GM04504 (cell line): ENCODE measurements at regions not wholly inside any gene's neighbourhood (a gene's known extent, or its start where the extent isn't known, plus 50 kb on each side); places are given as distances from the start of the nearest gene placed in this dataset.

Source experiments
- DNase-seq: peaks from one replicate; pipeline ENCODE4 v3.0.0-alpha.2; 2012; ENCODE audit warnings: low read depth

DNA sequence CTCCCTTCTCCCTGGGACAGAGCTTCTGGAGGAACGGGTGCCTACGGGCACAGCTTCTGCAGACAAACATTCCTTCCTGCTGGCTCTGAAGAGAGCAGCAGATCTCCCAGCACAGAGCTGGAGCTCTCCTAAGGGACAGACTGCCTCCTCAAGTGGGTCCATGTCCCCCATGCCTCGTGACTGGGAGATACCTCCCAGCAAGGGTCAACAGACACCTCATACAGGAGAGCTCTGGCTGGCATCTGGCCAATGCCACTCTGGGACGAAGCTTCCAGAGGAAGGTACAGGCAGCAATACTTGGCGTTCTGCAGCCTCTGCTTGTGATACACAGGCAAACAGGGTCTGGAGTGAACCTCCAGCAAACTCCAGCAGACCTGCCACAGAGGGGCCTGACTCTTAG, 227.9 kb downstream of the SPATA31D1 start:
- DNase-seq: no peak

DNA sequence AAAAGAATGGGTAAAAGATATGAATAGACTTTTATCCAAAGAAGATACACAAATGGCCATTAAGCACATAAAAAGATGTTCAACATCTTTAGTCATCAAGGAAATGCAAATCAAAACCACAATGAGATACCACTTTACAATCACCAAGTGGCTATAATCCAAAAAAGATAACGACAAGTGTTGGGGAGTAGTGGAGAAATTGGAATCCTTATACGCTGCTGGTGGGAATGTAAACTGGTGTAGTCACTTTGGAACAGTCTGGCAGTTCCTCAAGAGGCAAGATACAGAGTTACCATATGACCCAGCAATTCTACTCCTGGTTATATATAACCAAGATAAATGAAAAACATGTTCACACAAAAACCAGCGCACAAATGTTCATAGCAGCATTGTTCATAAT, 234.9 kb downstream of the SPATA31D1 start:
- DNase-seq: no peak

DNA sequence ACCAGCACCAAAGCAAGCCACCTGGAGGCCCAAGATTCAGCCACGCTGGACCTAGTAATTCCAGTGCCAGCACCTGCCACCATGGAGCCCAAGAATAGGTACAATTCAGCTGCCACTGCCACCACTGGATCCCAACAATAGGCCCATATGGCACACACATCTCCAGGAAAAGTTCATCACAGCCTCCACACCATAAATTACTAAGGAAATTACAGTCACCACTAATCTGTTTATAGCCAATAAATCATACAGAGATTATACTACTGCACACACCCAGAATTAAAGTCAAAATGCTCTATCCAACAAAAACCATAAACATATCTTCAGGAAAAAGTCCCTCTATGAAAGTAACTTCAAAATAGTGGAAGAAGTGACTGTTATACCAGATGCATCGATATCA, 242.8 kb downstream of the SPATA31D1 start:
- DNase-seq: no peak

DNA sequence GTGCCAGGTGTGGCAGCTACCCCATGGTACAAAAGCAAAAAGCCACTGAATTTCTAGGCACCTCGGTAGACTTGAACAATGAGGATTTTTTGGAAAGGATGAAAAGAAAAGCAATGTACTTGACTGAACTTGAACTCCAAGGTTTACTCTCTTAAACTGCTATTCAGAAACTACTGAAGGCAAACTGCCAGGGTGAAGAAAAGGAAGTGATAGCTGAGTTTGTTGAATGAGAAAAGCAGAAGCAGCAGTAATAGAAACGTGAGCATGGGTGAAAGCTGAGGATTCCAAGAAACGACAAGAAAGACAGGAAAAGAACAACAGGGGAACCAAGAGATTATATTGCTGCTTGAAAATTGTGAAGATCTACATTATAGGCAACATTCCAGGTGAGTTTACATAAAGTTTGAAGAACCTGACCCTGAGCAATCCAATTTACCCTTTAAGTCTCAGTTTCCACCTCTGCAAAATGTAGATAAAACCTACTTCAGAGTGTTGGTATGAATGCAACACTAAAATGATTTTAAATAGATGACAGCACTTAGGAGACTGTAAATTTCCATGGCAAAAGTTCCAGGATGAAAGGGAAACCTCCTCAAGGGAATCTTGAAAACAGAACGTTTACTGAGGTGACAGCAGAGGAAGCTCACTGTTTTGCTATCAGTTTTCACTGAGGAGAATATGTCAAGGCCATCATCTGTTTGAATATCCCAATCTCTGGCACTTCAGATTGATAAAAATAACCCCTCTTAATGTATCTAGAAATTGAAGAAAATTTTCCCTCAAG, 245.8 kb downstream of the SPATA31D1 start:
- DNase-seq: no peak

DNA sequence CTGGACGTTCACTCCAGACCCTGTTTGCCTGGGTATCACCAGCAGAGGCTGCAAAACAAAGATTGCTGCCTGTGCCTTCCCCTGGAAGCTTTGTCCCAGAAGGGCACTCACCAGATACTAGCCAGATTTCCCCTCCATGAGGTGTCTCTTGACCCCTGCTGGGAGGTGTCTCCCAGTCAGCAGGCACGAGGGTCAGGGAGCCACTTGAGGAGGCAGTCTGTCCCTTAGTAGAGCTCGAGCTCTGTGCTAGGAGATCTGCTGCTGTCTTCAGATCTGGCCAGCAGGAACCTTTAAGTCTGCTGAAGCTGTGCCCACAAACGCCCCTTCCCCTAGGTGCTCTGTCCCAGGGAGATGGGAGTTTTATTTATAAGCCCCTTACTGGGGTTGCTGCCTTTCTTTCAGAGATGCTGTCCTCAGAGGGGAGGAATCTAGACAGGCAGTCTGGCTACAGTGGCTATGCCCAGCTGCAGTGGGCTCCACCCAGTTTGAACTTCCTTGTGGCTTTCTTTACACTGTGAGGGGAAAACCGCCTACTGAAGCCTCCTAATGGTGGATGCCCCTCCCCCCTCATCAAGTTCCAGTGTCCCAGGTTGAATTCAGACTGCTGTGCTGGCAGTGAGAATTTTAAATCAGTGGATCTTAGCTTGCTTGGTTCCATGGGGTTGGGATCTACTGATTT, 253.9 kb downstream of the SPATA31D1 start:
- DNase-seq: no peak

DNA sequence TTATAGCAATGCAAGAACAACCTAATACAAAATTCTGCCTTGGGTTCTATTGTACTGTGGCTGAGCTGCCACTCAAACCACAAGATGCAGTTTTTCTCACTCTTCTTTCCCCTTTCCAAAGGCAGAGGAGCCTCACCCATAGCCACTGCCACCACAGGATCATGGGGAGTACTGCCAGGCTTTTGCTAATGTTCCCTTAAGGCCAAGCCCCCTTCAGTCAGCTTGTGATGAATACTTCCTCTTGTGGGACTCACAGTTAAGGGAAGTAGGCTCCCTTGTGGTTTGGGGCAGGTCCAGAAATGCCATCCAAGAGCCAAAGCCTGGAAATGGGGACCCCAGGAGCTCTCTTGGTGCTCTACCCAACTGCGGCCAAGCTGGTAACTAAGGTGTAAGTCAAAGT, 258.7 kb downstream of the SPATA31D1 start:
- DNase-seq: no peak

DNA sequence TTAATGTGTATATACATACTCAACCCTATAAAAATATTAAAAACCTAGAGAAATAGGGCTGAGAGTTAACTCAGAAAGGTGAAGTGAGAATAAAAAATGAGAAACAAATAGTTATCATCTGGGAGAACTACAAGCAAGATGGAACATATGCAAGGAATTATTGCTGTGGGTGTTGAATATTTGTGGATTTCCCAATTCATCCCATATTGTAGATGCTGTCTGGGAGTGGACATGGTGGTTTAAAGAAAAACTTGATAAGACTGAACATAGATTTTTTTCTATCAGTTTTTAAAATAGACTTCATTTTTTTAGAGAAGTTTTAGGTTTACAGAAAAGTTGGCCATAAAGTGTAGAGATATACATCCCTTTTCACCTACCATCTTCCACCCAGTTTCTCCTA, 263.5 kb downstream of the SPATA31D1 start:
- DNase-seq: no peak

DNA sequence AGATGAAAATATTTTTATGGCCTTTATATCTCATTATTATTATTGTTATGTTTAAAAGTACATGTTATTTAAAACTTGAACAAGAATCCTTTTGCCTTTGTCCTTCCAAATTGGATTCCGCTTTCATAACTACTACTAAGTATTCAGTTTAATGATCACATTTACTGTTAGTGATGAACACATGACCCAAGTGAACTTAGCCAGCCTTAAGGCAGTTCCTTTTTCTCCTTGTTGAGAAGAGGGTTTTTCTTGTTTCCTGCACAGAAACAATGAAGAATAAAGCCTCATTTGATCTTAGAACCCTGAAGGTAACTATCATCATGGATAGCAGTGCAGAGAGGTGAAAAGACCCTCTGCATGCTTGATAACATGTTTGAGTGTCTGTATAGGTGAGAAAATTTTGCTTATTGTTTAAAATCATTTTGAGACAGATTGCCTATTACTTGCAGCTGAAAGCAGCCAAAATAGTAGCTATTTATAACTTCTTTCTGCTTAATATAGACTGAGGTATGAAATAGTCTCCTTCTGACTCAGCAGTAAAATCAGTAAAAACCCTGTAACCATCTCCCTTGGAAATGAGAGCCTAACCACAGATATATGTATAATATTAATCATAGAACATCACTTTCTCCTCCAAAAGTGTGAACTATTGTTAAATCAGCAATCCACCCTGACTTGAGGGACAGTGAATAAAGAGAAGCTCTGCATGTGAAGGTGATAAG, 266.2 kb downstream of the SPATA31D1 start:
- DNase-seq: no peak

DNA sequence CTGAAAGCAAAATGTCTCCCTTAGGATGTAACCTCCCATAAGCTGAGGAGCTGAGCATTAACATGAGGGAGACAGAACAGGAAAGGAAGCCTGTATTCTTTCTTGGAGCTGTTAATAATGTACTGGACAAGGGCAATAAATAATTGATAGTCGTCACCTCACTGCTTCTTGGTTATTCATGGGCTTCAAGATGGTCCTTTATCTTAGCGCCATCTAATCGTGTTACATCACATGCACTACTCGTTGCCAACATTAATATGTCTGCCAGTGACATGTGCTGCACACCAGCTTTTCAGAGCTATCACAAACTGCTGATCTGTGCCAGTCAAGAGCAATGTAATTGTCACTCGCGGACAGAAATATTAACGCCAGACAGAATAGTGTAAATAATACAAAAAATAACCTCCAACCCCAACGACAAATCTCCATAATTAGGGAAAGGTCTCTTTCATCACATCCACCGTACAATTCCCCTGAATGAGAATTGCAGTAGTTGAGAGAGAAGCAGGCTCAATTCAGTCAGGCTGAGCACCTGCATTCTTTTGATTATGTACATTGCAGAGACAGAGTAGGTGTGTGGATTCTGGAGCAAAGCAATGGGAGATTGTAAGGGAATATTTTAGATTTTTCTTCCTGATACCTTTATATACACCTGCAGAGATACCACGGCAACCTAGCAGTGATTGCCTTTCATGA, 267.1 kb downstream of the SPATA31D1 start:
- DNase-seq: no peak

DNA sequence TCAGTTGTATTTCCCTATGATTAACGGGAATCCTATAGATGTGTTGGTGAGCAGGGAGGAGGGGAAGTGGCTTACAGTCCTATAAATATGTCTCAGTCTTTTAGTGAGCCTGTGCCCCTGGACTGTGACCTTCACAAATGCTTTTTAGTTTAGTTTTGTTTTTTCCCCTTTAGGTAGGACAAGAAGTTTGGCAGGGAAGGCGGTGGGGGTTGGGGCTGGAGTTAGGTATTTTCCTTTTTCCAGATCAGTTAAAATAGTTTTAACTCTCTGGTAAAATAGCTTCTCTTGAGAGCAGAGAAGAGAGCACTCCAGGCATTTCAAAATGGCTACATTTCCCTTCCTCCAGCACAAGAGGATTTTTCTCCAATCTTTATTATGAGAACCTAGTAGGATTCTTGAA, 272.1 kb downstream of the SPATA31D1 start:
- no peak for DNase-seq

DNA sequence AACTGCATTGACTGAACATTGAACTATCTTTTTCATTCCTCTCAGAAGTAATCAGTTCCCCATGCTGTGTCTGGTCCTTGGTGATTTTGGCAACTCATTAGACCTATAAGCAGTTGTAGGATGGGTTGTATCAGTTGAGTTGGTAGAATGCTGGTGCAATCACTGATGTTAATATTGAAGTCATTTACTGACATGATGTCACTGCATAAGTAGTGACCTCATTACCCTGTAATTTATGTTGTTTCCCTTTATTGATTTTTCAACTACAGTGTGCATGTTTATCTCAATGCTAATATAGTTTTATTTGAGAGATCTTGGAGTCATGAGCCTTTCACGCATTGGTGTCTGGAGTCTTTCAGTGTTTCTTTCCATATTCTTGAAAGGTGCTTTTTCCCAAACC, 275.0 kb downstream of the SPATA31D1 start:
- no peak for DNase-seq

DNA sequence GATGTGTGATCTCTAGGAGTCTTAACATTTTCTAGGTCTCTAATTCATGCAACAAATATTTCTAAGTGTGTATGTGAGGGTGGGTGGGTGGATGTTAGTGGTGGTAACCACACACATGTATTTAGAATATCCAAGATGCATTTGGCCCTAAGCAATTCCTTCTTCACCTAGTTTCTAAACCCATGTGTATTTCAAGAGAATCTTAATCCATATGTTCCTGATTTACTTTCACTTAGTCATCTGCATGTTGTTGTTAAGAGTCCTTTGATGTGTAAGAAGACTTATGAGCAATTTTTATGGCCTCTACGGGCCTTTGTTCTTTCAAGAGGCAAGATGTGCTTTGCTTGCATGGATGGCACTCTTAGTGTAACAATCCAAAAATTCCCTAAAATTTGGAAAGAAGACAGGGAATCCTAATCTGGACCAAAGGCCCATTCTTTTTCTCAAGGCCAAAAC, 282.6 kb downstream of the SPATA31D1 start:
- peak; percentile 72 for DNase-seq

DNA sequence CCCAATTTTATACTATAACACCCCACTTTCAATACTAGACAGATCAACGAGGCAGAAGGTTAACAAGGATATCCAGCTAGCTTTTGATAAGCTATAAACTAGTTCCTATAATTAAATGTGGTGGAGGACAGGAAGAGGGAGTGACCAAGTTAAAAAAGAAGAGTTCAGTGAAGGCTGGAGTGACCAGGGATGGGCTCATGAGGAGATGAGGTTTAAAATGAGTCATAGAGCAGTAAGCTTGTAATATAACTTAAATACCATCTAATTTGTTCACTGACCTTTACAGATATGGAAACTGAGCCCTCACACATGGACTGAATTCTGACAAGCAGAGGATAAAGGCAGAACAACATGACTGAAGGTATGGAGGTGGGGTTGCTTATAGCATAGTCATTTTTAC, 284.5 kb downstream of the SPATA31D1 start:
- no peak for DNase-seq

DNA sequence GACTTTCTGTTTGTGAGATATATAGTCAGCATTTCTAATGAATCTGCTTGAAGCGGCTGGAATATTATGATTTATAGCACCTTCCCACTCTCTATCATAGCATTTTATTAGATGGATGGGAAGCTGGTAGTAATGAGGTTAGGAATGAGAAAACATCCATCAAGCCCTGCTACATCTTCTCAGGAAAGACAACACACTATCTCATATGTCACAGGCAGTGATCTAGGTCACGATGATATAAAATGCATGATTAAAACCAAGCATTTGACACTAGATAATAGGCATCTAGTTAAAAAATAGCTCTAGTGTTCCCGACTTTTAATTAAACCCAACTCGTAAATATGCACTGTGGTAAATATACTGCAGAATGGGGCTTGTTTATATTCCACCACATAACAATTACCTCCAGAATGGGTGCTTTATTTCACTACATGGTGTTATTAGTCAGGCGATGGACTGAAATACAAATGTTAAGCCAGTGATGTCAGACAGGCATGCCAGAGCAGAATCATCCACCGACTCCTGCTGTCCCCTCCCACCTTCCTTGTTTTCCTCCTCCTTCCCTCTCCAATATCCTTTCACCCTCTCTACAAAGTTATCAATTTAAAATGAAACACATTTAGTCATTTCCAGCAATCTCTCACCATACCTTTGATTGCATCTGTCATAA, 286.8 kb downstream of the SPATA31D1 start:
- no peak for DNase-seq

DNA sequence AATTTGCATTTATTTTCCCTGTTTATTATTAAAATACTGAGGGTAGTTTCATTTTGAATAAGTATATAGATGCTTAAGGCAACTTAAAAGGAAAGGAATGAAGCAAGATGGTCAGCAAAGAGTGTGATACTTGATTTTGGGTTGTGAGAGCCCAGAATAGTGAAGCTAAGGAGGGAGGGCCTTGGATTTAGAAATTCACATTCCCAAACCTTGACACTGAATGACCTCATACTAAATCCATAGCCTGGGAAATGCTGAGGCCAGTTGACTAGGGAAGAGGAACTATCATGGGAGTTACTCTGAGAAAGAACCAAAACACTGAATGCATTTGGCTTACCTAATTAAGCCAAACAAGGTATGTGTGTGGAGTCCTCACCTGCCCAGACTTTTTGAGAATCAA, 292.5 kb downstream of the SPATA31D1 start:
- DNase-seq: no peak

DNA sequence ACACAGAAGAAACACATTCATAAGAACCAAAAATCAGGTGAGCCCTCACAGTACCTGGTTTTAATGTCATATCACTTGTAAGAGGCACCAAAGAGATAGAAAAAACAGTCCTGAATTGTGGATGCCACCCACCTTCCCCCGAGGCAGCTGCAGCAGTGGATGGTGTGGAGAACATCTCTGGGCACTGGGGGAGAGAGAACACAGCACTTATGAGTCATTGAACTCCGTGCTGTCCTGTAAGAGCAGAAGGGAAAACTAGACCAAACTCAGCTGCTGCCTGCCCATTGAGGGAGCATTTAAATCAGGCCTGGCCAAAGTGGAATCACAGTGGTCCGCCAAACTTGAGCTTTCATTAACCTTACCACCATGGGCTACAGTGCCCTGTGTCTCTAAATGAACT, 296.2 kb downstream of the SPATA31D1 start:
- DNase-seq: no peak

DNA sequence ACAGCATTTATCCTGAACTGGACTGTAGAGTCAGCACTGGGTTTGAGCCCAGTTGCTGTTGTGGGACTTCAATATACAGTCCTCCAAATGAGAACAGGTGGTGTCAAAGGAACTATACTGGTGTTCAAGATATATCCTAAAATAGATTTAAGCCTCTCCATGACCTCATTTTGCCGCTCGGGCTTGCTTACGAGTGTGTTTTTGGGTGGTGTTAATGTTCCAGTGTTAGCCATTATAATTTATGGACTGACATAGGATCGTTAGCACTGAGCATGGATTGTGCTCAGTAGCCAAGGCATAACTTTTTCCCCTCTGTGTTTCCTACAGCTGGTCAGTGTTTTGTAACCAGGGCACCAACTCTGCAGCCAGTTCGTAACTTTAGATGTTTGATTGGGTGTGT, 306.6 kb downstream of the SPATA31D1 start:
- DNase-seq: no peak

DNA sequence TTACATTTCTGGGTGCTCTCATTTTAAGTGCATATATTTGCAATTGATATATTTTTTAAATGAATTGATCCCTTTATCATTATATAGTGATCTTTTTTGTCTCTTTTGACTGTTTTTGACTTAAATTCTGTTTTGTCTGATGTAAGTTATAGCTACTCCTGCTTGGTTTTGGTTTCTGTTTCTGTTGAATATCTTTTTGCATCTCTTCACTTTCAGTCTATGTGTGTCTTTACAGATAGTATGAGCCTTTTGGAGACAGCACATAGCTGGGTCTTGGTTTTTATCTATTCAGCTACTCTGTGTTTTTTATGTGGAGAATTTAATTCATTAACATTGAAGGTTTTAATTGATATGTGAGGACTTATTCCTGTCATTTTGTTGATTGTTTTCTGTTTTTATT, 311.3 kb downstream of the SPATA31D1 start:
- DNase-seq: no peak

DNA sequence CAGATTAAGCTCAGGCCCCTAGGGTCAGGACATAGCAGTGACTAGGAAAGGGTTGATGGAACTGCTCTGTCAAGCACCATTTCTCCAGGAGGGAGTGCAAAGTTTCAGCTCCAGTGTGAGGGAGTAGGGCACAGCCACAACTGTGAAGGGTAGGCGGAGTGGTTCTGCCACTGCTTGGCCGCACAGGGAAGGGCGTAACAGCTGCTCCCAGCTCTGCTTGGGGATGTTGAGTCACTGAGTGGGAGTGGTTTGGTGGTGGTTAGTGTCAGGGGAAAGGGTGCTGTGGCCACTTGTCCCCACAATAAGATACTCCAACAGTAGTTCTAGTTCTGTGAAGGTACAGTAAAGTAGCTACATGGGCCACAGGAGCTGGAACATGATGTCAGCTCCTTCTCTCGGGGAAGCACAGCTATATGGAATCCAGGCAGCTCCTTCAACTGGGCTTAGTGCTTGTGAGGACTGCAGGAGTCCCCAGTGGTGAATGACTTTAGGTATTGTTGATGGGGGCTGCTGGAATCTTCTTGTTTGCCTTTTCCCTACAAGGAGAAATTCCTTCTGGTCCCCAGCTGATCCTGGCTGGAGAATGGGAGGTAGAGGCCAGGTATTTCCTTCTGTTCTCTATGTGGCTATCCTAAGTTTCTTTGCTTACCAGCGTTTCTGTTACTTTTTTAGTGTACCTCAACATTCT, 314.5 kb downstream of the SPATA31D1 start:
- no peak for DNase-seq

DNA sequence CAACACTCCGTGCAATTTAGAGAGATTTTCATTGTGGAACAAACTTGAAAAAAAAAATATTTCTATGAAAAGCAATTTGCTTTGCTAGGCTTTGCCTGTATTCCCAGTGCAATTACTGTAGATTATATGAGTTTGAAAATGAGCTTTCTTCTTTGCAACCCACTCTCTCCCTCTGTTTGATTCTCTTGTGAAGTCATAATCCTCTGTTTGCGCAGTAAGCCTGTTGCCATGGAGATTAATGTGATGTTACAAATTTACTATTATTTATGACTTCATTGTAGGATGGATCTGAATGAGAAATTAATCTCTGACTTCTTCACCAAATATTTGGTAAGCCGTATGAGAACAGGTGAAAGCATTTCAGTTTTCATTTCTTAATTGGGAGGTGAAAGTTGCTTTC, 320.3 kb downstream of the SPATA31D1 start:
- DNase-seq: no peak

DNA sequence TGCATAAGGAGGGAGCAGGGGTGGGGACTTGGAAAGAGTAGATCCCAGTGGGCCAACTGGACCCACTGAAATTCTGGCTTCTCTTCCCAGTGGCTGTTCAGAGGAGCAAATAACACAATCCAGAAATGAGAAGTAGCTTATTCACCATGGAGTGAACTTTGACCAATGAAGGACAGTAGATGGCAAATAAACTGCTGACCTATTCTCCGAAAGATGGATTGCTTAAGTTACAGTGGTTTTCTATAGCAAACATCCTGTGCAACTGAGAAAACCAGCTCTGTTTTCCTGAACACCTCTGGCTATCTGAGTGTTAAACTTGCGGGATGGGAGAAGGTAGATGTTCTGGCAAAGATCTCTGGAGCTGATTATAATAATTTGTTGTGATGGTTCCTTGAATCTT, 325.1 kb downstream of the SPATA31D1 start:
- no peak for DNase-seq
